Hepatocyte (in vitro differentiated cells): ENCODE measurements at regions not wholly inside any gene's neighbourhood (a gene's known extent, or its start where the extent isn't known, plus 50 kb on each side); places are given as distances from the start of the nearest gene placed in this dataset.

ENCODE experiments used
- DNase-seq: peaks from one replicate; pipeline ENCODE4 v3.0.0-alpha.2; 2016; ENCODE audit warnings: low spot score
- H2AFZ ChIP-seq: fragments of 200-600 bp; sonication (generic); 2 replicates; pipeline ENCODE4 v1.6.0; 2016; ENCODE audit warnings: antibody characterized with exemption, mild to moderate bottlenecking
- H3K27ac ChIP-seq: fragments of 200-600 bp; sonication (generic); 2 replicates; pipeline ENCODE4 v1.5.1; 2016; ENCODE audit warnings: mild to moderate bottlenecking
- H3K27me3 ChIP-seq: fragments of 200-600 bp; sonication (generic); 2 replicates; pipeline ENCODE4 v1.6.1; 2016
- H3K36me3 ChIP-seq: fragments of 200-600 bp; sonication (generic); replicated peaks from 2 replicates; pipeline ENCODE4 v1.5.1; 2016; ENCODE audit warnings: low read depth; ENCODE audit not compliant: insufficient read depth
- H3K4me1 ChIP-seq: fragments of 200-600 bp; sonication (generic); 2 replicates; pipeline ENCODE4 v1.5.1; 2016; ENCODE audit warnings: mild to moderate bottlenecking, moderate library complexity; ENCODE audit not compliant: insufficient read depth
- H3K4me2 ChIP-seq: fragments of 200-600 bp; sonication (generic); 2 replicates; pipeline ENCODE4 v1.6.0; 2016
- H3K4me3 ChIP-seq: fragments of 200-600 bp; sonication (generic); 2 replicates; pipeline ENCODE4 v1.5.1; 2016; ENCODE audit warnings: mild to moderate bottlenecking
- H3K79me2 ChIP-seq: fragments of 200-600 bp; sonication (generic); 2 replicates; pipeline ENCODE4 v1.6.0; 2017; ENCODE audit warnings: mild to moderate bottlenecking
- H3K9me2 ChIP-seq: fragments of 200-600 bp; sonication (generic); replicated peaks from 2 replicates; pipeline ENCODE4 v1.6.0; 2017; ENCODE audit warnings: mild to moderate bottlenecking; ENCODE audit not compliant: insufficient read depth
- H3K9me3 ChIP-seq: fragments of 200-600 bp; sonication (generic); 2 replicates; pipeline ENCODE4 v1.5.1; 2016; ENCODE audit warnings: low read depth, mild to moderate bottlenecking
- H4K20me1 ChIP-seq: fragments of 200-600 bp; sonication (generic); 2 replicates; pipeline ENCODE4 v1.6.0; 2016; ENCODE audit warnings: mild to moderate bottlenecking; ENCODE audit not compliant: insufficient read depth, poor library complexity, severe bottlenecking
- EZH2 ChIP-seq: fragments of 200-600 bp; sonication (generic); IDR thresholded peaks from 2 replicates; pipeline ENCODE4 v1.6.1; 2016; ENCODE audit warnings: antibody characterized with exemption, mild to moderate bottlenecking, borderline replicate concordance
- EZH2phosphoT487 ChIP-seq: fragments of 200-600 bp; sonication (generic); IDR thresholded peaks from one replicate; pipeline ENCODE4 v1.6.1; 2018; ENCODE audit warnings: antibody characterized with exemption, mild to moderate bottlenecking, low read depth, moderate library complexity; ENCODE audit not compliant: unreplicated experiment, severe bottlenecking
- WGBS: methylation state at CpG from one replicate; pipeline ENCODE4 v1.1.6; 2016; ENCODE audit warnings: low lambda C conversion rate; ENCODE audit errors: missing lambda C conversion rate; 5-methylcytosine and 5-hydroxymethylcytosine counted together
- TF ChIP-seq, protein P1 (sequence below): fragments of 200-600 bp; sonication (generic); IDR thresholded peaks from 2 replicates; pipeline ENCODE4 v1.5.1; 2016; ENCODE audit warnings: antibody characterized with exemption, mild to moderate bottlenecking; ENCODE audit not compliant: poor library complexity

DNA sequence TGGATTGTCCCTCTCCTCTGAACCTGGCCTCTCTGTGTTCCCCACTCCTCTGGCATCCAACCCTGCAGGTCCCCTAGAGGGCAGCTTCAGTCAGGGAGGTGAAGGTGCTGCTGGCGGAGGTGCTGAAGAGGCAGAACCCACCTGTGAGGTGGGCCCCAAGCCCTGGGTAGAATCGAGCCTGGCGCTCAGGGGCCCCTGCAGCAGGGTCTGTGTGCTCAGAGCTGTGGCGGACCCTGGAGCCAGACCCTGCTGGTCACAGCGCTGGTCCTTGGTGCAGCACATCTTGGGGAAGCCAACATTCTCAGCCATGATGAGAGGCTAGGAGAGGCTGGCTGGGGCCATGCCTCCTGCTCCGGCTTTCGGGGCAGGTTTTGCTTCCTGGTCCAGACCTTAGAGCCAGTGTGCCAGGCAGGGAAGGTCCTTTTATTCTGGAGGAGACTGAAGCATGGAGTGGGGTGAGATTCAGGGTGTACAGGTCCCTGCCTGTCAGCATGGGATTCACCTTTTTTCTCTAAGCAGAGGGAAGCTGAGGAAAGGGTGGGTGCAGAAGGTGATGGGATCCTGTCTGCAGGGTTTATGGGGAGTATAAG, 54.7 kb upstream of the TAMM41 start:
- WGBS: 90% methylated on average over 7 of the region's 7 CpGs

DNA sequence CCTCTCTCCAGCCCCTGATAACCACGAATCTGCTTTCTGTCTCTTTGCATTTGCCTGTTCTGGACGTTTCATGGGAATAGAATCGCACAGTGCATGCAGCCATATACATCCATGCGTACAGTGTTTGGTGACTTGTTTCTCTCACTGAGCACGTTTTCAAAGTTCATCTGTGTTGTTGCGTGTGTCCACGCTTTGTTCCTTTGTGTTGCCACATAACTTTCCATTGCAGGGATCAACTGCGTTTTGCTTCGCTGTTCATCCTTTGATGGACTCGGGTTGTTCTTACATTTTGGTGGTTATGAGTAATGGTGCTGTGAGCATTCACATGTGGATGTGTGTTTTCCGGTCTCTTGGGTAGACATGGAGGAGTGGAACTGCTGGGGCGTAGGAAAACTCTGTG, 56.4 kb upstream of the TAMM41 start:
- Histone ChIP-seq H3K79me2 (no peaks in the 10 kb centered on the region), H2AFZ (no peak overlapping the region), H3K4me3 (no peak overlapping the region), H4K20me1 (no peaks in the 10 kb centered on the region), H3K36me3 (no peaks in the 10 kb centered on the region), H3K27me3 (no peaks in the 10 kb centered on the region), H3K27ac (no peak overlapping the region), H3K9me3 (no peaks in the 10 kb centered on the region), H3K4me2 (no peak overlapping the region), H3K9me2 (no peaks in the 10 kb centered on the region), H3K4me1 (no peaks in the 10 kb centered on the region)
- no peak for DNase-seq
- WGBS: 81% methylated on average over 12 of the region's 12 CpGs
- TF ChIP-seq, protein P1, sequence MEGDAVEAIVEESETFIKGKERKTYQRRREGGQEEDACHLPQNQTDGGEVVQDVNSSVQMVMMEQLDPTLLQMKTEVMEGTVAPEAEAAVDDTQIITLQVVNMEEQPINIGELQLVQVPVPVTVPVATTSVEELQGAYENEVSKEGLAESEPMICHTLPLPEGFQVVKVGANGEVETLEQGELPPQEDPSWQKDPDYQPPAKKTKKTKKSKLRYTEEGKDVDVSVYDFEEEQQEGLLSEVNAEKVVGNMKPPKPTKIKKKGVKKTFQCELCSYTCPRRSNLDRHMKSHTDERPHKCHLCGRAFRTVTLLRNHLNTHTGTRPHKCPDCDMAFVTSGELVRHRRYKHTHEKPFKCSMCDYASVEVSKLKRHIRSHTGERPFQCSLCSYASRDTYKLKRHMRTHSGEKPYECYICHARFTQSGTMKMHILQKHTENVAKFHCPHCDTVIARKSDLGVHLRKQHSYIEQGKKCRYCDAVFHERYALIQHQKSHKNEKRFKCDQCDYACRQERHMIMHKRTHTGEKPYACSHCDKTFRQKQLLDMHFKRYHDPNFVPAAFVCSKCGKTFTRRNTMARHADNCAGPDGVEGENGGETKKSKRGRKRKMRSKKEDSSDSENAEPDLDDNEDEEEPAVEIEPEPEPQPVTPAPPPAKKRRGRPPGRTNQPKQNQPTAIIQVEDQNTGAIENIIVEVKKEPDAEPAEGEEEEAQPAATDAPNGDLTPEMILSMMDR: no peak
- TF ChIP-seq EZH2 (no peak), EZH2phosphoT487 (no peak)

More for the DNA sequence above, 54.7 kb upstream of the TAMM41 start:
- no peaks in the 10 kb centered on the region for H3K36me3 ChIP-seq
- H3K27me3 ChIP-seq: no peaks in the 10 kb centered on the region
- H3K4me1 ChIP-seq: no peaks in the 10 kb centered on the region
- no peak overlapping the region for H2AFZ ChIP-seq
- H3K27ac ChIP-seq: no peak overlapping the region
- no peaks in the 10 kb centered on the region for H3K9me3 ChIP-seq
- no peak overlapping the region for H3K4me2 ChIP-seq
- H3K79me2 ChIP-seq: no peaks in the 10 kb centered on the region
- no peaks in the 10 kb centered on the region for H4K20me1 ChIP-seq
- no peak for DNase-seq
- no peaks in the 10 kb centered on the region for H3K9me2 ChIP-seq
- TF ChIP-seq EZH2phosphoT487 (no peak), EZH2 (no peak)
- TF ChIP-seq, protein P1: no peak
- no peak overlapping the region for H3K4me3 ChIP-seq

DNA sequence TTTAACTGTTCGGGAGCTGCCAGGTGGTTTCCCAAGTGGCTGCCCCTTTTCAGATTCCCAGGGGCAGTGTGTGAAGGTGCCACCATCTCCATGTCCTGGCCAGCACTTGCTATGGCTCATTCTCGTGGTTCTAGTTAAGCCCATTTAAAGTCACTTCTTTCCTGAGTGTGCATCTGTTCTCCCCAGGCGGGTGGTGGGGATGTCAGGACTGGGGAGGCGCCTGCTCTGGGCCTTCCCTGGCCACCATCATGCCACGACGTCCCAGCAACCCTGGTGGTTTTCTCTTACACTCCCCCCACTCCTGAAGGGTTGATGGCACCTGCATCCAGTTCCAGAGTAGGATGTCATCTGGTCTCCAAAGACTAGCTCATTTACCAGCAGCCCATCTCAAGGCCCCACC, 56.8 kb upstream of the TAMM41 start:
- 80% methylated on average over 6 of the region's 6 CpGs for WGBS
- no peaks in the 10 kb centered on the region for H4K20me1 ChIP-seq
- H2AFZ ChIP-seq: no peak overlapping the region
- no peak for DNase-seq
- no peaks in the 10 kb centered on the region for H3K79me2 ChIP-seq
- no peaks in the 10 kb centered on the region for H3K36me3 ChIP-seq
- H3K27ac ChIP-seq: no peak overlapping the region
- no peak overlapping the region for H3K4me2 ChIP-seq
- H3K9me2 ChIP-seq: no peaks in the 10 kb centered on the region
- no peak overlapping the region for H3K4me3 ChIP-seq
- H3K9me3 ChIP-seq: no peaks in the 10 kb centered on the region
- TF ChIP-seq EZH2phosphoT487 (no peak), EZH2 (no peak)
- TF ChIP-seq, protein P1: no peak
- H3K27me3 ChIP-seq: no peaks in the 10 kb centered on the region
- no peaks in the 10 kb centered on the region for H3K4me1 ChIP-seq
